Hematopoietic multipotent progenitor cell treated with erythropoietin and hydrocortisone succinate and interleukin-3 and kit ligand, for 4 days (in vitro differentiated cells): ENCODE measurements at regions not wholly inside any gene's neighbourhood (a gene's known extent, or its start where the extent isn't known, plus 50 kb on each side); places are given as distances from the start of the nearest gene placed in this dataset.

ENCODE experiments used
- DNase-seq: peaks from one replicate; pipeline ENCODE4 v3.0.0-alpha.2; 2015

DNA sequence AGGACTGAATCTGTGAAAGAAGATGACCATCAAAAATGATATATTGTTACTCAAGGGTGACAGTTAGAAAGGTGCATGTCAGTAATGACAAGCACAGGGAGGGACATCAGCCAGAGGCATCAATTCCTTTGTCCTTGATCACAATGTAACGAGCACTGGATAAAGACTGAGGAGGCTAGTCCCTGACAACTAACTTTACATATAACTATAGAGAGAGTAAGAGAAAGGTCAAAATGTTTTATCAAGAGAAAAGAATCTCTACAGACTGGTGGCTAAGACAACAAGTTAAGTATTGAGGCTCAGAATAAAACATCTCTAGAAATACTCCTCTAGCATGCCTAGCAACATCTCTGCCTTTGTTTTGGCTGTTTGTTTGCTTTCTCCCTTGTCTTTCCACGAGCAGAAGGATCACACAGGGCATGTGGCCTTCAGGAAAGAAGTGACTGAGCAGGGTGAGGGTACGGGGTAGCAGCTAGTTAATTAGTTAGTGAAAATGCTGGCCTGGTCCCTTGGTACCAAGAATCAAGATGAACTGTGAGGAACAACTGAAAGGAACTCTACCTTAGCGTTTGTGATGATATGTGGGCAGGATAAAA, 724.1 kb upstream of the MEF2C start:
- DNase-seq: no peak

DNA sequence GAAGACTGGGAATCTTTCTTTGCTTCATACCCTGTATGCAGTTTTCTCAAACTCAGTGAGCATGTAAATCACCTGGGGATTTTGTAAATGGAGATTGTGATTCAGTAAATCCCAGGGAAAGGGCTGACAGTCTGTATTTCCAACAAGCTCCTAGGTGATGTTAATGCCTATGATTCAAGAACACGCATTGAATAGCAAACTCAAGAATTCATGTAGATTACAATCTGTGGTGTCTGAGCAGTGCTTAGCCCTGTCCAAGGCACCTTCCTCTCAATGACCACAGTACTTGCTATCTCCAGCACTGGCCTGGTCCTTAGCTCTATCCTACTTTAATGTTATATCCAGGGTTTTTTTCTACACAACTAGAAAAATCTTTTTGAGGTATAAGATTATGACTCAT, 721.4 kb upstream of the MEF2C start:
- DNase-seq: no peak

DNA sequence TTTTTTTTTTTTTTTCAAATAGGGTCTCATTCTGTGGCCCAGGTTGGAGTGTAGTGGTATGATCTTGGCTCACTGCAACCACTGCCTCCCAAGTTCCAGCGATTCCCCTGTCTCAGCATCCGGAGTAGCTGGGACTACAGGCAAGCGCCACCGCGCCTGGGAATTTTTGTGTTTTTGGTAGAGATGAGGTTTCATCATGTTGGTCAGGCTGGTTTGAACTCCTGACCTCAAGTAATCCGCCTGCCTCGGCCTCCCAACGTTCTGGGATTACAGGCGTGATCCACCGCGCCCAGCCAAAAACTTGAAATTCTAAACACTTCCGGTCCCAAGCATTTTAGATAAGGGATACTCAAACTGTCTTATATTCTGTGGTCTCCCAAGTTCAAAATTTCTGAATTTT, 718.9 kb upstream of the MEF2C start:
- DNase-seq: no peak

DNA sequence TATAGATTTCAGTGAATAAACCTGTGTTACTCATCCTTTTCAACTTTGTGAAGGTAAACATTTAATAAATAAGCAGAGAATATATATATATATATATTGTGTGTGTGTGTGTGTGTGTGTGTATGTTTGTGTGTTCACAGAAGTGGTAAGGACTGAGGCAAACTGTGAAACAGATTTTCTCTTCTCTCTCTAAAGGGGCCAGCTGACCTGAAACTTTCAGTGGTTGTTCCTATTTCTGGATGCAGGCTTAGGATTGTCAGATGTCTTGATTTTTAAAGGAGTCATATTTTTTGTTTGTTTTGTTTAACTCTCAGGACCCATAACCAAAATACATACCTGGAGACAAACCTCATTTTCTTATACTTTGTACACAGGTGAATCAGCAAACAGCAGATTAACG, 714.9 kb upstream of the MEF2C start:
- no peak for DNase-seq

DNA sequence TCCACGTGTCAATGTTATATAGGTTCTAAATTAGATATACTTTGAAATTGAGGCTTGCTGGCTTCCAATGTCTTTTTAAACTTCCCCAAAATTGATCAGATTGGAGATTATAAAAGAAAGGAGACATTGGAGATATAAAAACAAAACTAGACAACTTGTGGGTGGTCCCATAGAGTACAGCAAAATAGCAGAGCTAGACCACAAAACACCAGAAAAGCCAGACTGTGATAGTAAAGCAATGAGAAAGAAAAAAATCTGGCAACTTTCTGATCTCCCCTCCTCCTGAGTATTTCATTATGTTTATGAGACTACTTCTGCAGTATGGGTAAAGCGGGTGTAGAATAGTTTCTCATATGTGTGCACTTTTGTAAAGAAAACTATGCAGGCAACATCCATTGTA, 713.8 kb upstream of the MEF2C start:
- no peak for DNase-seq

DNA sequence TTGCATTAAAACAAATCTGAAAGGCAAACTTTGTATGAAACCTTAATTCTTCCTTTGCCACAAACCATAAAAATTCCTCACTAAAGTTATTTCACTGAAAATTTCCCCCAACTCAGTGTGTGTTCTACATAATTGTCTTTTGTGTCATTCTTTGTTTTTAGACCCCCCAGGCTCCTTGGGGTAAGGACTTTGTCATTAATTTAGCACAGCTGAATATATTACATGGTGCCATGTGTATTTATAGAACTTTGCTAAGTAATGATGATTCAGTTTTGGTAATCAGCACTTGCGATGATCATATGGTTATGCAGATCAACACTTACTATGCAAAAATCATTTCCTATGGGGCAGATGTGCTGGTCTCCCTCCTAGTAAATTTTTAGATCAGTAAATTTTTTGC, 712.1 kb upstream of the MEF2C start:
- DNase-seq: no peak

DNA sequence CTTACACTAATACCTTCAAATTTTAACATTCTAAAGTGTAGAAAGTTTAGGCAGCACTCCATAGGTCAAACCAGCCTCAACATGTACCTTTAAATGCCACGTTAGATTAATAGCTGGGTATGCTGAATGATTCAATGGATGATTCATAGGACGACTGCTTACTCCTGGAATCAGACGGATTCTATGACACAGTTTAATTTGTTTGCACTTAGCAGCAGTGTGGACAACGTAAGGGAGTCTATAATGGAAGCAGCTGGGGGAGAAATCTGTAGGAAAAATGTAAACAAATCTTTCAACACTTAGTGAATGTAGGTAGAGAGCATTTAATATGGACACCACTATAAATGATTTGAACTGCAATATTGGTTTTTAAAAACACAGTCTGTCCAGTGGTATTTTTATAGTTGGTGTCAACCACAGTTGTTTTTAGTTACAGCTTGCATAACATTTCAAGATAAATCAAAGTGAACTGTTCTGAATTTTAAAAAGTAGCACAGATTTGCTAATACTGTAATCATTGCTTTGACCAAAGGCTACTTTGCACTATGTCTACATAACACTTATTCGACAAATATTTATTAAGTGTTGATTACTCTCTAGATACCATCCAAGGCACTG, 701.5 kb upstream of the MEF2C start:
- no peak for DNase-seq

DNA sequence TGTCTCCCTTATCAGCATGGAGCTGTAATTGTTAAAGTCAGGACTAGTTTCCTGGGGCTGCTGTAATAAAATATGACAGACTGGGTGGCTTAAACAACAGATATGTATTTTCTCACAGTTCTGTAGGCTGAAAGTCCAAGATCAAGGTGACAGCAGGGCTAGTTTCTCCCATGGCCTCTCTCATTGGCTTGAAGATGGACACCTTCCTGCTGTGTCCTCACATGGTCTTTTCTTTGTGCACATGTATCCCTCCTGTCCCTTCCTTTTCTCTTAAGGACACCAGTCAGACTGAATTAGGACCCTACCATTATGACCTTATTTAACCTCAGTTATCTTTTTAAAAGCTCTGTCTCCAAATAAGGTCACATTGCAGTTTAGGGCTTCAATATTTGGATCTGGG, 700.5 kb upstream of the MEF2C start:
- no peak for DNase-seq

DNA sequence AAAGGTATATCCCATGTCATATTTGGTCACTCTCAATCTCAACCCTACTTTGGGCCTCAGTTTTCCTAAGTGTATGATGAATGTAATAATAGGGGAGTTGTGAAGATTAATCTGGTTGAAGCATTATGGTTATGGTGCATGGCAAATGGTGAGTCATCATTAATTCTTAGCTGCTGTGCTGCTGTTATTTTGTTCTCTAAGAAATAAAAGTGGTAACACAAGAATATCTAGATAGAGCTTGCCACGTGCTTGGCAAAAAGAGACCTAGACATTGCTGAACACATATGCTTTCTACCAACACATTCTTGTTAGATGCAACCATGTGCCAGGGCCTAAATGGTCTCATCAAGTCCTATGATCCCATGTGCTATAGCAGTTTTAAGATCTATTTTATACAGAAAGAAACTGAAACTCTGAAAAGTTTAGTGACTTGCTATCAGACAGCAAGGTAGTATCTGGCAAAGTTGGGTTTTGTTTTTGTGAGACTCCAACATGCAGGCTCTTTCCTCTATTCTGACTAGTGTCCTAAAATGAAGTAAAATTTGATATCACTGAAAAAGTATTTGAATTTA, 699.9 kb upstream of the MEF2C start:
- no peak for DNase-seq

DNA sequence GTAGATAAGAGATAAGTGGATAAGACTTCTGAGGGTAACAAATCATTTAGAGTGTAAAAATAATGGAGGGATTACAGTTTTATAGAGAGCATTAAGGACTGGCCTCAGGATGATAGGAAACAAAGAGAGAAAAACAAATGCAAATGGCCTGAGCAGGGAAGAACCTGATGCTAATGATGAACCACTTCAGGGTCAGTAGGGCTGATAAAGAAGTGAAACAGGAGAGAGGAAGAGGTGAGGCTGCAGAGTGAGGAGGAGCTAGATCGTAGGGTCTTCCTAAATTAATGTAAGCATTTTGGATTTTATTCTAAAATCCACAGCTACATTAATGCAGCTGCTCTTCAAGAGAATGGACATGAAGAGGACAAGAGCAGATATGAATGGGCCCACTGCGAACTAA, 698.0 kb upstream of the MEF2C start:
- DNase-seq: no peak

DNA sequence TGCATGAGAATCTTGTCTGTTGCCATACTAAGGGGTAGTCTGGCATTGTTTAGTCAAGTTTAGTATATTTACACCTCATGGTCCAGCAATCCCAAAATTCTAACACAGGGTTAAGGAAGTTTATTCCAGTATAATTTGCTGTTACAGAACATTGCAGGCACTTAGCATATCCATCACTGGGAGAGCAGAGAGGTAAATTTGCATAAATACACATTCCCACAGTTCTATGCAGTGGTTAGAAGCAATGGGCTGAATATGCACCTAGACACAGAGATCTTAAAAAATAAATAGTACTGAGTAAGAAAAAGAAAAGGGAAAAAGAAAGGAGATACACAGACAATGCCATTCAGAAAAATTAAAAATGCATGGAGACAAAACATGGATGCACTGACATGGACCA, 692.3 kb upstream of the MEF2C start:
- DNase-seq: no peak

DNA sequence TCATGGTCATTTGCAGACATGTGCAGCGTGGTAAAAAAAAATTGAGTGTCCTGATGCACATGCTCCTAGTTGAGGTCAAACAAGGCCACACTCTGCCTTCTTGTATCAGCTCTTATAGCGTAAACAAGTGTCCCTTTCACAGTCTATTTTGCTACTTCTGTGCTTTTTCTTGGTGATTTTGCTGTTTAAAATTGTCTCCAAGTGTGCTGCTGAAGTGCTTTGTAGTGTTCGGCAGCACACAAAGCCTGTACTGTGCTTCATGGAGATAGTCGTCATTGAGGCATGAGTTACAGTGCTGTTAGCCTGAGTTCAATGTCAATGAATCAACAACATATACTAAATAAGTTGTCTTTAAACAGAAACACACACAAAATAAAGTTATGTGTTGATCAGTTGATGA, 690.4 kb upstream of the MEF2C start:
- DNase-seq: no peak

DNA sequence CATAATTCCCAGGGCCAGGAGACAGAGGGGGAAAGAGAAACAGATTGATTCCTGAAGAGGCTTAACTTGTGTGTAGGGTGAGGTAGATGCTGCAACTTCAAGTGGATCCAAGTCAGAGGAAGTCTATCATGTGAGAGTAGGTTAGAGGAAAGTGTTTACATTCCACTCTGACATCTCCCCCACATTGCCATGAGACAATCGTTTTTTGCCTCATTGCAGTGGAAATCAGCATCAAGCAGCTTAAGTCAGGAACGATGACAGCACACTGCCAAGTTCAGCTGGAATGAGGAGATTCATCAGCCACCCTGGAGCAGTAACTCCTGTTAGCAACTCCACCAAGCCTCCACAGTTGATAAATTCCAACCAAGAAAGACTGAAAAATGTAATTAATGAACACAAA, 689.7 kb upstream of the MEF2C start:
- DNase-seq: no peak

DNA sequence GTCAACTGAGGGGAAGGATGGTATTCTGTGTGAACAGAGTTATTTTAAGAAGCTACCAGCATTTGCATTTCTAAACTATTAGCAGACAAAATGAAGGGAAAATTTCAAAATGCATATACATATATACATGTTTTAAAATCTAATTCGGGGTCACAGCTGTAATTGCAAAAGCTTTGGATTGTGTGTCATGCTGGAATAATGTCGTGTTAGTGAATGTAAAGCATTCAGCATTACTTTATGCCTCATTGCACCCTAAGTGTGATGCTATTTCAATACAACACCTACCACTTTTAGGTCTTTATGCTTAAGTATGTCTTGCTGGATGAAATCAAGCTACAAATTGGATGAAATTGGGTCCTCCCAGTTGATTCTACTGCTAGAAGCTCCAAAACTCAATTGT, 687.6 kb upstream of the MEF2C start:
- no peak for DNase-seq

DNA sequence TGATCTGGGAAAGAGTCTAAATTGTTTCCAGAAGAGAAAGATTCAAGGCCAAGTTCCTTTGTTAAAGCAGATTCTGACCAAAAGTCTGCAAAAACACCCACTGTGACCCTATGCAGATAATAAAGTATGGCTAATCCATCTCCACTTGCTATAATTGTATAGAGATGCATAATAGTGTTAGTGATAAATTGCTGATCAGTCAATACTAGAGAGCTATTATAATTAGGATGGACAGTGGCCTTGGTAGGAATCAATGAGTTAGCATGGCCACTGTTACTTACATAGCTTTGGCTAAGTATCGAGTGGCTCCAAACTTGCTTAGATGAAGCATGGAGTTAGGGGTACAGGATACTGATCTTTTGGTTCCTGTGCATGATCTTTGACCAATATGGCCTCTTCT, 683.4 kb upstream of the MEF2C start:
- DNase-seq: no peak

DNA sequence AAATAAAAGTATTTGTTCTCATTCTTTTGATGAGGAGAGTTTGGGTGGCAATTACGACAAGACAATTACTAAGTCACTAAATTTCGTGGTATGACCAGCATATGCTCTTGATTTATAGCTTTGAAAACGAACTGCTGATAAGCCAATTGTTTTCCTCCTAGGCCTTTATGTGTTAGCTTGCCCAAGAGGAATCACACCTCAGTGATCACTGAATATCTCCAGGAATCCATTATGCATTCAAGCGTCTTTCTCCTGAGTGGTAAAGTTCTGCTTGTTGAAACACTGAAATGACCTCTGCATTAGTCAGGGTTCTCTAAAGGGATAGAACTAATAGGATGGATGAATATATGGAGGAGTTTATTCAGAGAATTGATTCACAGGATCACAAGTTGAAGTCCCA, 677.7 kb upstream of the MEF2C start:
- DNase-seq: no peak

DNA sequence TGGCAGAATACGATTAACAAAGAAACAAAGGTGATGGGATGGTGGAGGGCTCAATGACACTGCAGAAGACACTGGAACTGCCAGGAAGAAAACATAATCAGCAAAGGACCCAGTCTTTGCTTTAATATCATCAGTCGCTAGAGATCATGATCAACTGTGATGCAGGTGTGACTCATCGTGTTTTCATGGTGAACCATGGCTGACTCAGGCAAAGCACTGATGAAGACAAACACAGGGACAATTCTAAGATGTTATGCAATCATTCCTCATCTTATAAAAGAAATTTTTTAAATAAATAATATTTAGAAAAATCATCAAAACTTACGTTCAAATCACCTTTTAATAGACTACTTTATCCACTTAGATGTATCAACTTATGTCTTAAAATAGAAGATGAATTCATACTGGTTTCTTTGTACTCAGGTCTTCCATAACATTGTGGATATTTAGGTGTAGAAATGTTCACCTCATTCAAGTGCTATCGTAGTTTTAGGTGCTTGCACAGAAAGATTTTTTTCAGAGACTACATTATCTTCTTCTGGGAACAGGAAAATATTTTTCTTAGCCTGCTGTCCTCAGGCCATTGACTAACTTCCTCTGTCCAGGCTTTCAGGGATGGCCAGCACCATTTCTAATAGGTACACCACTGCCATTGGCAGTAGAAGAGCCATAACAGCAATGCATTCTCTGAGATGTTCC, 673.4 kb upstream of the MEF2C start:
- DNase-seq: no peak

DNA sequence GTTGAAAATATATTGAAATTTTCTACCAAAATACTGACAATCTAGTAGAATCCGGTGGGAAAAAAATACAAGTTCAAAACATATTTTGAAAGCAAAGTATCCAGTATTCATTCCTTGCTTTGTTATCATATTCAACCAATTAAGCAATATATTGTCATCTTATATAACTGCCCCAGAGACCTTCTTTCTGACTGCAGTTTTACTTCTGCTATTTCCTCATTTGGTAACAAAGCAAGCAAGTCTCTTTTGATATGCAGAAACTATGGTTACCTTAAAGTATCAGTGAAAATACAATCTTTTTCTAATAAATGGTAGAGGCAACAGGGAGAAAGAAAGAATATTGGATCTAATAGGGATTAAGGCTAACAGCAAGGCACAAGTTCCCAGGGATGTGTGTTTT, 663.7 kb upstream of the MEF2C start:
- peak; percentile 41 for DNase-seq

DNA sequence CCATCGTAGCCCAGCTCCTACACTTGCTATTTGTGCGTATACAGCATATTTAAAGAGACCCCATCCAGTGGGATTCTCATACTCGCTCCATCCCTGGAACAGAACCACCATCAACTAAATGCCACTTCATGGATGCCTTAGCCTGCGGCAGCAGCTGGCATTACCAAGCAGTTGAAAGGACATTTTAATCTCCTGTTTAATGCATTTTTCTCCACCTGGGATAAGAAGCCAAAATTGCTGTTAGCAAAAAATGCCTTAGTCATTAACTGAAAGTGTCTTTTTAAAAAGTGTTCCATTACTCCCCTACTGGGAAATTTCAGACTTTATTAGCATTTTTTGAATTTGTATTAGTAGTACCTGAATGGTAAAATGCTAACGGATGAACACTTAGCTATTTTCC, 662.6 kb upstream of the MEF2C start:
- DNase-seq: no peak

DNA sequence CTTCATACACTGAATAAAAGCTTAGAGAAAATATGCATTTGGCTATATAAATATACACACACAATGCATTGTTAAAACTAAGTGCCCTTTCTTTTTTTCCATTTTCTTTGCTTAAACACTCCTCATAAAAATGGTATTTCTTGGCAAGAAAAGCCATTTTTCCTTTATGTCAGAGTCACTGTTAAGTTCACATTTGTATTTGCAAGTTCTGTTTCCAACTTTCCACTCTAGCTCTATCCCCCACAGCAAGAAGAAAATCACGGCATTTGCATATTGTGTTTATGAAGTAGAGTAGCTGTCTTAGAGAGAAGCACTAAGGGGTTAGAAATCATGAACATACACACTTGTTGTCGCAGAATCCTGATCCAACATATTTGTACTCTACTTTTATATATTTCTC, 662.1 kb upstream of the MEF2C start:
- DNase-seq: no peak

DNA sequence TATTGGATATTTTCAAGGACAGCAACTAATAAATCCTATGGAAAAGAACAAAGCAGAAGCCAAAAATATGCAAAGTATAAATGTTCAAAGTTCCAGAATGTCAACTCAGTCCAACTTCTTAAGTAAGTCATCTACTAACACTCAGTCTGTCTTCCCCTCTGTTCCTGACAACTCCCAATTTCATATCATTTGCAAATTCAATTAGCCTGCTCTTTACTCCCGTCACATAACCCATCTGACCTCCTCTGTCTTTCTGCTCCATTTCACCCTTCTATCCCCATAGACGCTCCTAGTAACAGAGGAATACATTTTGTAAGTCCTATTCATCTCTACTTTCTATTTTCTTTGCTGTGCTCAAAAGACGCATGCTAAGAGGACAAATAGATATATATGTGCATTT, 659.8 kb upstream of the MEF2C start:
- DNase-seq: no peak

DNA sequence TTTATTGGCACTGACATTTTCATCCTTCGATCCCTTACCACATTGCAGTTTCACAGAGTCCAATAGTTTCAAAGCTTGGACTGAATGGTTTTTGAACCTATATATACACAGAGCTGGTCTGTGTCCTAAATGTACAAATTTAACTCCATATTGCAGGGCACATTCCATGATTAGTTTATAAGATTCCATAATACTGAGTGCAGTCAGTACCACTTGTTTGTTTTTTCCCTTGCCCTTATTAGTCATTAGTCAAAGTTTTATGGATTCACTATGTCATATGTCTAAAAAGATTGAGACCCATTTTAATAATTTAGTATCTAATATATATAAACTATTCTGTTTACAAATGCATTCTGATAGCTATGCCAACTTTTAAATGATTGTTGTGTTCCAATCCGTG, 654.8 kb upstream of the MEF2C start:
- DNase-seq: no peak

DNA sequence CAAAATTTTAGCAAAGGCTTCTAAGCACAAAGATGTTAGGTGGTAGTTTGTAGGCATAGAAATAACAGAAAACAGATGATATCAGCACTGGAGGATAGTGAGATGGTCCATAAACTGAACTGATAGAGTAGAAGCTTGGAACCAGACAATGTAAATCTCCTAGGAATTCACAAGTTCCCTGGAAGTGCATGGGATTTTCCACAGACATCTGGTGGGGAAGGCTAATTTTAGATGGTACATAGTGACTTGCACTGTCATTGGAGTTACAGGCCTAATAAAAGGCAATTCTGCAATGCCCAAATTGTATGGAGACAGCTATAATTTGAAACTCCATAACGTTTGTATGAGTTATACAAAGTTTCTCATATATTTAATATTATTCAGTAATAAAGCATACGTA, 653.0 kb upstream of the MEF2C start:
- no peak for DNase-seq

DNA sequence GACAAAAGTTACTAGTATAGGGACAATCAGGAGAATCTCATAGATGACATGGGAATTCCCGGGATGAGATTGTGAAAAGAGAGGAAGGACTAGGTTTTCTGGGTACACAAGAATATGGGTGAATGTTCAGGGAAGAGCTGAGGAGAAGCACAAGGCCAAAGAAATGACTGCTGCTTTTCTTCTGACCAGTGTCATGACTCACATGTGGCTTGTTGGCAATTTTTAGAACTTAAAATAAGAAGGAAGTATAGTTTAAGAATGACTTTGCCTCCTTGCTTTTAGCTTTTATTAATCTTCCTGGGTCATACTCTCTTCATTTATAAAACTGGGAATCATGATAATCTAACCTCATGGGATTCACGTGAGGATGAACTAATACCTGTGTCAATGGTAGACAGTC, 652.4 kb upstream of the MEF2C start:
- no peak for DNase-seq

DNA sequence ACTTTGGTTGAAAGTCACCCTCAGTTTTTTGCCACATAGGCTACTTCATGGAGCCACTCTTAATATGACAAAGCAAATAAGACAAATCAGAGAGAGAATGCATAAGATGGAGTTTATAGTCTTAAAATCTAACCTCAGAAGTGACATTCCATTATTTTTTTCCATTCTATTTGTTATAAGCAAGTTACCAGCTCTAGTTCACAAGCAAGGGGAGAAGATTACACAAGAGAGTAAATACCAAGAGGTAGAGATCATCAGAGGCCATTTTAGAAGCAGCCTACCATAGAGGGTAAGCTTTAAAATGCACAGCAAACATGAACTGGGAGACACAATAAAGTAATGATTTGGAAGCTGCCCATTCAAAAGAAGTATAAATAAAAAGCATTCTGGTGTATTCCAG, 651.3 kb upstream of the MEF2C start:
- no peak for DNase-seq
